ENCODE measurements at regions not wholly inside any gene's neighbourhood (a gene's known extent, or its start where the extent isn't known, plus 50 kb on each side); places are given as distances from the start of the nearest gene placed in this dataset.

DNA sequence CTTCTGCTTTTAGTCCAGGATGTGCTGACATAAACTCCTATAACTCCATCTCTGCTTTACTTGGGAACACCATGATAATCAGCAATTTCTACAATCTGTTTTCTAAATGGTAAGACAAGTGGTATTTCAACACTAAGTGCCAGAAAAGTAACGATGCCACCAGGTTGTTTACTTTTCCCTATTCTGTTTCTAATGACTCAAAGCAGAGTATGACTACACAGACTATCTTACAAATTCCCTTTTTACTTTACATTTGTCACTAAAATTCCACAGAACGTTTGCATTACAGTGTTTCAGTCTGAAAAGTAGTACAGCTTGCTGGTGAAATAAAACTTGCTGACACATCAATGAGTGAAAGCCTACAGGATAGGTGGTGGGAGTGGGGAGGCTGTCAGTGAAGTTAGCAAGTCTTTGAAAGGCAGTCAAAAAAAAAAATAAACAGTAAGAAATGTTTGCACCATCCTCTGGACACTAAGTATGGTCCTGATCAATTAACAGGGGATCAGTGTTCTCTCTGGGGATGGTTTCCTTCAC, 186.5 kb downstream of the LURAP1L start:
- TF ChIP-seq POLR2A (IDR thresholded peaks at IDR 0.05), result no peak
- TF ChIP-seq, protein P1, sequence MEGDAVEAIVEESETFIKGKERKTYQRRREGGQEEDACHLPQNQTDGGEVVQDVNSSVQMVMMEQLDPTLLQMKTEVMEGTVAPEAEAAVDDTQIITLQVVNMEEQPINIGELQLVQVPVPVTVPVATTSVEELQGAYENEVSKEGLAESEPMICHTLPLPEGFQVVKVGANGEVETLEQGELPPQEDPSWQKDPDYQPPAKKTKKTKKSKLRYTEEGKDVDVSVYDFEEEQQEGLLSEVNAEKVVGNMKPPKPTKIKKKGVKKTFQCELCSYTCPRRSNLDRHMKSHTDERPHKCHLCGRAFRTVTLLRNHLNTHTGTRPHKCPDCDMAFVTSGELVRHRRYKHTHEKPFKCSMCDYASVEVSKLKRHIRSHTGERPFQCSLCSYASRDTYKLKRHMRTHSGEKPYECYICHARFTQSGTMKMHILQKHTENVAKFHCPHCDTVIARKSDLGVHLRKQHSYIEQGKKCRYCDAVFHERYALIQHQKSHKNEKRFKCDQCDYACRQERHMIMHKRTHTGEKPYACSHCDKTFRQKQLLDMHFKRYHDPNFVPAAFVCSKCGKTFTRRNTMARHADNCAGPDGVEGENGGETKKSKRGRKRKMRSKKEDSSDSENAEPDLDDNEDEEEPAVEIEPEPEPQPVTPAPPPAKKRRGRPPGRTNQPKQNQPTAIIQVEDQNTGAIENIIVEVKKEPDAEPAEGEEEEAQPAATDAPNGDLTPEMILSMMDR (IDR thresholded peaks at IDR 0.05), result no peak
- TF ChIP-seq POLR2AphosphoS5 (IDR thresholded peaks at IDR 0.05), result no peak
- no peak for TF ChIP-seq EP300 (IDR thresholded peaks at IDR 0.05; ENCODE audit: low read depth)
